DND-41 (cell line): ENCODE measurements at regions not wholly inside any gene's neighbourhood (a gene's known extent, or its start where the extent isn't known, plus 50 kb on each side); places are given as distances from the start of the nearest gene placed in this dataset.

Source experiments
- CTCF ChIP-seq: IDR thresholded peaks from 2 replicates; pipeline ENCODE4 v1.5.1; 2012; ENCODE audit warnings: borderline replicate concordance, low read length, moderate library complexity, mild to moderate bottlenecking; ENCODE audit not compliant: poor library complexity, severe bottlenecking; ENCODE audit errors: extremely low read depth
- EZH2 ChIP-seq: IDR thresholded peaks from 3 replicates; pipeline ENCODE4 v1.6.1; 2012; ENCODE audit warnings: borderline replicate concordance, low read depth, mild to moderate bottlenecking, moderate library complexity, low read length, inconsistent platforms; ENCODE audit not compliant: severe bottlenecking

- TF ChIP-seq CTCF (no peak), EZH2 (no peak)
Measured at GRCh38 chr6:100165442-100165841, 171.4 kb upstream of the MCHR2 start.
